Neural cell (in vitro differentiated cells): ENCODE measurements at regions not wholly inside any gene's neighbourhood (a gene's known extent, or its start where the extent isn't known, plus 50 kb on each side); places are given as distances from the start of the nearest gene placed in this dataset.

Experiments
- H2AFZ ChIP-seq: fragments of 200-600, 300-800 bp; sonication (generic), shearing (Covaris generic); 2 replicates; pipeline ENCODE4 v1.6.0; 2014; ENCODE audit warnings: low read depth, mild to moderate bottlenecking, antibody characterized with exemption, low read length, moderate library complexity
- H3F3A ChIP-seq: fragments of 200-600 bp; shearing (Covaris generic); 2 replicates; pipeline ENCODE4 v1.6.1; 2016; ENCODE audit warnings: mild to moderate bottlenecking, moderate library complexity, mixed read lengths, antibody characterized with exemption, low read length; ENCODE audit not compliant: insufficient read depth, poor library complexity, severe bottlenecking
- H3K27ac ChIP-seq: fragments of 200-600, 300-800 bp; sonication (generic), shearing (Covaris generic); 2 replicates; pipeline ENCODE4 v1.5.1; 2014; ENCODE audit warnings: mild to moderate bottlenecking, low read length, moderate library complexity
- H3K27me3 ChIP-seq: fragments of 300-800, 200-600 bp; sonication (generic), shearing (Covaris generic); 2 replicates; pipeline ENCODE4 v1.6.0; 2014; ENCODE audit warnings: mild to moderate bottlenecking, low read depth, low read length, moderate library complexity; ENCODE audit not compliant: insufficient read depth
- H3K36me3 ChIP-seq: fragments of 300-800, 200-600 bp; sonication (generic), shearing (Covaris generic); 2 replicates; pipeline ENCODE4 v1.5.1; 2014; ENCODE audit warnings: mild to moderate bottlenecking, antibody characterized with exemption, low read length, moderate library complexity; ENCODE audit not compliant: insufficient read depth
- H3K4me2 ChIP-seq: fragments of 300-800, 200-600 bp; sonication (generic), shearing (Covaris generic); 2 replicates; pipeline ENCODE4 v1.6.0; 2014; ENCODE audit warnings: mild to moderate bottlenecking, low read length
- H3K4me3 ChIP-seq: fragments of 300-800, 200-600 bp; sonication (generic), shearing (Covaris generic); 2 replicates; pipeline ENCODE4 v1.5.1; 2014; ENCODE audit warnings: mild to moderate bottlenecking, low read length, moderate library complexity
- H3K79me2 ChIP-seq: fragments of 200-600 bp; shearing (Covaris generic); replicated peaks from 2 replicates; pipeline ENCODE4 v1.6.0; 2014; ENCODE audit warnings: mild to moderate bottlenecking, low read length, moderate library complexity; ENCODE audit not compliant: insufficient read depth
- H3K9ac ChIP-seq: fragments of 300-800, 200-600 bp; sonication (generic), shearing (Covaris generic); 2 replicates; pipeline ENCODE4 v1.6.1; 2016; ENCODE audit warnings: mild to moderate bottlenecking, low read length, mixed read lengths
- H3K9me2 ChIP-seq: fragments of 200-600 bp; shearing (Covaris generic); 2 replicates; pipeline ENCODE4 v1.6.1; 2016; ENCODE audit warnings: mild to moderate bottlenecking, low read length, mixed read lengths; ENCODE audit not compliant: insufficient read depth
- H3K9me3 ChIP-seq: fragments of 200-600, 300-800 bp; sonication (generic), shearing (Covaris generic); 2 replicates; pipeline ENCODE4 v1.6.1; 2016; ENCODE audit warnings: mild to moderate bottlenecking, mixed run types, low read length, moderate library complexity, mixed read lengths
- H4K20me1 ChIP-seq: fragments of 200-600 bp; shearing (Covaris generic); 2 replicates; pipeline ENCODE4 v1.6.1; 2016; ENCODE audit warnings: mild to moderate bottlenecking, mixed run types; ENCODE audit not compliant: insufficient read depth
- EP300 ChIP-seq: fragments of 450-650 bp; conservative IDR thresholded peaks from 2 replicates; pipeline ENCODE4 v1.6.1; 2014; ENCODE audit warnings: antibody characterized with exemption, mild to moderate bottlenecking, moderate library complexity; ENCODE audit not compliant: poor library complexity, severe bottlenecking
- EZH2 ChIP-seq: fragments of 200-600, 300-800 bp; shearing (Covaris generic), sonication (generic); IDR thresholded peaks from 2 replicates; pipeline ENCODE4 v1.6.1; 2014; ENCODE audit warnings: antibody characterized with exemption, low read length, borderline replicate concordance, mild to moderate bottlenecking; ENCODE audit not compliant: insufficient read depth, poor library complexity, severe bottlenecking
- MXI1 ChIP-seq: fragments of 450-650 bp; conservative IDR thresholded peaks from 2 replicates; pipeline ENCODE4 v1.6.1; 2014; ENCODE audit warnings: antibody characterized with exemption, mild to moderate bottlenecking; ENCODE audit not compliant: poor library complexity, severe bottlenecking
- POLR2AphosphoS5 ChIP-seq: IDR thresholded peaks from 2 replicates; pipeline ENCODE4 v1.6.1; 2012
- RAD21 ChIP-seq: fragments of 450-650 bp; conservative IDR thresholded peaks from 2 replicates; pipeline ENCODE4 v1.6.1; 2014; ENCODE audit warnings: antibody characterized with exemption, mild to moderate bottlenecking, moderate library complexity
- SMC3 ChIP-seq: fragments of 450-650 bp; conservative IDR thresholded peaks from 2 replicates; pipeline ENCODE4 v1.6.1; 2014; ENCODE audit warnings: antibody characterized with exemption, mild to moderate bottlenecking, moderate library complexity; ENCODE audit not compliant: poor library complexity
- TAF1 ChIP-seq: IDR thresholded peaks from 2 replicates; pipeline ENCODE4 v1.6.1; 2012; ENCODE audit warnings: low read depth
- TF ChIP-seq, protein P1 (sequence below): fragments of 450-650 bp; IDR thresholded peaks from 2 replicates; pipeline ENCODE4 v1.5.1; 2014; ENCODE audit warnings: antibody characterized with exemption, mild to moderate bottlenecking, moderate library complexity; ENCODE audit not compliant: poor library complexity, severe bottlenecking
- TF ChIP-seq, protein P2 (sequence below): IDR thresholded peaks from 2 replicates; pipeline ENCODE4 v1.6.1; 2012; ENCODE audit warnings: borderline replicate concordance

- Histone ChIP-seq H3K4me2 (no peak overlapping the region), H3F3A (no peaks in the 10 kb centered on the region), H4K20me1 (no peaks in the 10 kb centered on the region), H3K27ac (no peak overlapping the region), H3K27me3 (no peaks in the 10 kb centered on the region), H3K9ac (no peak overlapping the region), H3K79me2 (no peaks in the 10 kb centered on the region), H3K36me3 (no peaks in the 10 kb centered on the region), H2AFZ (no peak overlapping the region), H3K4me3 (no peak overlapping the region), H3K9me3 (no peaks in the 10 kb centered on the region), H3K9me2 (no peaks in the 10 kb centered on the region)
- TF ChIP-seq SMC3 (no peak), EZH2 (no peak), EP300 (no peak), MXI1 (no peak), TAF1 (no peak), RAD21 (no peak), POLR2AphosphoS5 (no peak)
- TF ChIP-seq, protein P1, sequence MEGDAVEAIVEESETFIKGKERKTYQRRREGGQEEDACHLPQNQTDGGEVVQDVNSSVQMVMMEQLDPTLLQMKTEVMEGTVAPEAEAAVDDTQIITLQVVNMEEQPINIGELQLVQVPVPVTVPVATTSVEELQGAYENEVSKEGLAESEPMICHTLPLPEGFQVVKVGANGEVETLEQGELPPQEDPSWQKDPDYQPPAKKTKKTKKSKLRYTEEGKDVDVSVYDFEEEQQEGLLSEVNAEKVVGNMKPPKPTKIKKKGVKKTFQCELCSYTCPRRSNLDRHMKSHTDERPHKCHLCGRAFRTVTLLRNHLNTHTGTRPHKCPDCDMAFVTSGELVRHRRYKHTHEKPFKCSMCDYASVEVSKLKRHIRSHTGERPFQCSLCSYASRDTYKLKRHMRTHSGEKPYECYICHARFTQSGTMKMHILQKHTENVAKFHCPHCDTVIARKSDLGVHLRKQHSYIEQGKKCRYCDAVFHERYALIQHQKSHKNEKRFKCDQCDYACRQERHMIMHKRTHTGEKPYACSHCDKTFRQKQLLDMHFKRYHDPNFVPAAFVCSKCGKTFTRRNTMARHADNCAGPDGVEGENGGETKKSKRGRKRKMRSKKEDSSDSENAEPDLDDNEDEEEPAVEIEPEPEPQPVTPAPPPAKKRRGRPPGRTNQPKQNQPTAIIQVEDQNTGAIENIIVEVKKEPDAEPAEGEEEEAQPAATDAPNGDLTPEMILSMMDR, result no peak
- TF ChIP-seq, protein P2, sequence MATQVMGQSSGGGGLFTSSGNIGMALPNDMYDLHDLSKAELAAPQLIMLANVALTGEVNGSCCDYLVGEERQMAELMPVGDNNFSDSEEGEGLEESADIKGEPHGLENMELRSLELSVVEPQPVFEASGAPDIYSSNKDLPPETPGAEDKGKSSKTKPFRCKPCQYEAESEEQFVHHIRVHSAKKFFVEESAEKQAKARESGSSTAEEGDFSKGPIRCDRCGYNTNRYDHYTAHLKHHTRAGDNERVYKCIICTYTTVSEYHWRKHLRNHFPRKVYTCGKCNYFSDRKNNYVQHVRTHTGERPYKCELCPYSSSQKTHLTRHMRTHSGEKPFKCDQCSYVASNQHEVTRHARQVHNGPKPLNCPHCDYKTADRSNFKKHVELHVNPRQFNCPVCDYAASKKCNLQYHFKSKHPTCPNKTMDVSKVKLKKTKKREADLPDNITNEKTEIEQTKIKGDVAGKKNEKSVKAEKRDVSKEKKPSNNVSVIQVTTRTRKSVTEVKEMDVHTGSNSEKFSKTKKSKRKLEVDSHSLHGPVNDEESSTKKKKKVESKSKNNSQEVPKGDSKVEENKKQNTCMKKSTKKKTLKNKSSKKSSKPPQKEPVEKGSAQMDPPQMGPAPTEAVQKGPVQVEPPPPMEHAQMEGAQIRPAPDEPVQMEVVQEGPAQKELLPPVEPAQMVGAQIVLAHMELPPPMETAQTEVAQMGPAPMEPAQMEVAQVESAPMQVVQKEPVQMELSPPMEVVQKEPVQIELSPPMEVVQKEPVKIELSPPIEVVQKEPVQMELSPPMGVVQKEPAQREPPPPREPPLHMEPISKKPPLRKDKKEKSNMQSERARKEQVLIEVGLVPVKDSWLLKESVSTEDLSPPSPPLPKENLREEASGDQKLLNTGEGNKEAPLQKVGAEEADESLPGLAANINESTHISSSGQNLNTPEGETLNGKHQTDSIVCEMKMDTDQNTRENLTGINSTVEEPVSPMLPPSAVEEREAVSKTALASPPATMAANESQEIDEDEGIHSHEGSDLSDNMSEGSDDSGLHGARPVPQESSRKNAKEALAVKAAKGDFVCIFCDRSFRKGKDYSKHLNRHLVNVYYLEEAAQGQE, result no peak
These were observed 1043.4 kb upstream of the CDH10 start for GRCh38 chr5:25688156-25688555.

GRCh38 chr5:25669645-25670401 is 1025.0 kb upstream of the CDH10 start:
- no peaks in the 10 kb centered on the region for H3F3A ChIP-seq
- H3K9me2 ChIP-seq, result no peaks in the 10 kb centered on the region
- no peaks in the 10 kb centered on the region for H4K20me1 ChIP-seq
- no peaks in the 10 kb centered on the region for H3K36me3 ChIP-seq
- H3K4me3 ChIP-seq, result no peak overlapping the region
- H3K4me2 ChIP-seq, result no peak overlapping the region
- no peak overlapping the region for H3K9ac ChIP-seq
- H2AFZ ChIP-seq, result no peak overlapping the region
- no peaks in the 10 kb centered on the region for H3K27me3 ChIP-seq
- TF ChIP-seq SMC3 (no peak), POLR2AphosphoS5 (no peak), EP300 (no peak), MXI1 (no peak), TAF1 (no peak), RAD21 (no peak), EZH2 (no peak)
- TF ChIP-seq, protein P2, result no peak
- TF ChIP-seq, protein P1, result no peak
- H3K27ac ChIP-seq, result no peak overlapping the region
- H3K9me3 ChIP-seq, result no peaks in the 10 kb centered on the region
- H3K79me2 ChIP-seq, result no peaks in the 10 kb centered on the region
